Liver (tissue), 8 donors: ENCODE measurements at regions not wholly inside any gene's neighbourhood (a gene's known extent, or its start where the extent isn't known, plus 50 kb on each side); places are given as distances from the start of the nearest gene placed in this dataset.

Experiments
- DNase-seq: peaks from one replicate; pipeline ENCODE4 v3.0.0-alpha.2; 2017; ENCODE audit warnings: low spot score
- H3K27ac ChIP-seq, 2 donors: one replicate each; pipeline ENCODE4 v1.7.0; 2013; ENCODE audit warnings: inconsistent platforms in 2 of 2, low read length in 2 of 2, control low read depth in 1 of 2, low read depth in 1 of 2, mild to moderate bottlenecking in 1 of 2
- H3K27me3 ChIP-seq, 4 donors: one replicate each; pipeline versions ENCODE4 v1.6.1 to v1.7.0; 2013; ENCODE audit warnings: low read length in 3 of 4, inconsistent platforms in 1 of 4, mild to moderate bottlenecking in 1 of 4, moderate library complexity in 1 of 4; ENCODE audit not compliant: control insufficient read depth in 4 of 4, insufficient read depth in 4 of 4
- H3K36me3 ChIP-seq, 4 donors: one replicate each; pipeline versions ENCODE4 v1.6.1 to v1.7.0; 2013; ENCODE audit warnings: low read length in 3 of 4, mild to moderate bottlenecking in 3 of 4, low read depth in 1 of 4, moderate library complexity in 1 of 4; ENCODE audit not compliant: control insufficient read depth in 4 of 4, insufficient read depth in 3 of 4
- H3K4me1 ChIP-seq, 4 donors: one replicate each; pipeline versions ENCODE4 v1.6.1 to v1.7.0; 2013; ENCODE audit warnings: low read length in 3 of 4, mild to moderate bottlenecking in 3 of 4, moderate library complexity in 1 of 4; ENCODE audit not compliant: control insufficient read depth in 4 of 4, insufficient read depth in 4 of 4
- H3K4me3 ChIP-seq, 3 donors: one replicate each; pipeline versions ENCODE4 v1.6.1 to v1.7.0; 2013; ENCODE audit warnings: low read length in 3 of 3, control low read depth in 1 of 3, low read depth in 1 of 3, mild to moderate bottlenecking in 1 of 3
- H3K9ac ChIP-seq, 2 donors: one replicate each; pipeline ENCODE4 v1.7.0; 2013; ENCODE audit warnings: low read length in 2 of 2, mild to moderate bottlenecking in 2 of 2, moderate library complexity in 2 of 2, control low read depth in 1 of 2, low read depth in 1 of 2
- H3K9me3 ChIP-seq, 4 donors: one replicate each; pipeline versions ENCODE4 v1.6.1 to v1.7.0; 2013; ENCODE audit warnings: low read length in 3 of 4; ENCODE audit not compliant: control insufficient read depth in 4 of 4
- CTCF ChIP-seq: fragments of 150-350 bp; IDR thresholded peaks from 2 replicates; pipeline ENCODE4 v1.5.1; 2017; ENCODE audit warnings: improper control_type of control experiment, low read depth, low read length; ENCODE audit not compliant: missing input control
- FOXA2 ChIP-seq: IDR thresholded peaks from 2 replicates; pipeline ENCODE4 v1.6.1; 2016; ENCODE audit warnings: antibody characterized with exemption
- HNF4A ChIP-seq, 2 donors: conservative IDR thresholded peaks; 2 replicates each; pipeline ENCODE4 v1.6.1; 2016; ENCODE audit warnings: antibody characterized with exemption in 2 of 2, mild to moderate bottlenecking in 2 of 2
- JUND ChIP-seq, 2 donors: IDR thresholded peaks; 2 replicates each; pipeline ENCODE4 v1.6.1; 2016; ENCODE audit warnings: antibody characterized with exemption in 2 of 2
- REST ChIP-seq: IDR thresholded peaks from 2 replicates; pipeline ENCODE4 v1.6.1; 2016; ENCODE audit warnings: antibody characterized with exemption, mild to moderate bottlenecking
- RXRA ChIP-seq, 2 donors: IDR thresholded peaks; 2 replicates each; pipeline ENCODE4 v1.6.1; 2017 to 2018; ENCODE audit warnings: antibody characterized with exemption in 2 of 2, mild to moderate bottlenecking in 1 of 2
- SP1 ChIP-seq: IDR thresholded peaks from 2 replicates; pipeline ENCODE4 v1.6.1; 2018; ENCODE audit warnings: antibody characterized with exemption, mild to moderate bottlenecking
- WGBS: extraction: QIAGEN DNeasy Blood & Tissue Kit; methylation state at CpG from one replicate; pipeline ENCODE4 v1.1.7; 2013; 5-methylcytosine and 5-hydroxymethylcytosine counted together
- TF ChIP-seq, protein P1 (sequence below): IDR thresholded peaks from 2 replicates; pipeline ENCODE4 v1.6.1; 2016; ENCODE audit warnings: antibody characterized with exemption
- donor health status: healthy.
- donor health status: healthy.
- donor health status: healthy.
- donor health status: healthy.
- donor health status: healthy.

DNA sequence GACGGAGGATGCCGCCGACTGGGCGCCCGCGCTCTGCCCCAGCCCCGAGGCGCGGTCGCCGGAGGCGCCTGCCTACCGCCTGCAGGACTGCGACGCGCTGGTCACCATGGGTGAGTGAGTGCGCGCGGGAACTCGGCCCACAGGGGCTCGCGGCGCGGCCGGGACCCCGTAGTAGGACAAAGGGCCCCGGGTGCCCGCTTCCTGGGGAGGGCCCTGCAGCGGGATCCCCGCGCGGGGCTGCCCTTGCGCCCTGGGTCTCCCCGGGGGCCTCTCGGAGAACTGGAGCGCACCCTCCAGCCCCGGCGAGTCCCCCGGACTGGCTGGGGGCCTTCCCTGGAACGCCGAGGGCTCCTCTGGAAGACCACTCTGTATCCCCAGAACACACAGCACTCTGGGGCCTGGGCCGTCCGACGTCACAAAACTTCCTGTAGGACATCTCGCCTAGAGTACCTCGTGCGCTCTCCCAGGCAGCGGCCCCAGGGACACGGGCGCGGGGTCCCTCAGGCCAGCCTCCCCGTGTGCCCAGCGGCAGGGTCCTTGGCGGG lies 362.9 kb upstream of the AMELY start (continued):
- TF ChIP-seq CTCF: no peak

GRCh38 chrY:7273587-7274203 lies 362.1 kb upstream of the AMELY start:
- H3K9ac ChIP-seq: peak overlapping the region in 1 of 2 donors; percentile 63
- under 1% methylated on average over 65 of the region's 65 CpGs for WGBS
- no peaks in the 10 kb centered on the region for H3K36me3 ChIP-seq
- no peaks in the 10 kb centered on the region for H3K27me3 ChIP-seq
- TF ChIP-seq HNF4A (conservative IDR thresholded peaks at IDR 0.05): peak in 1 of 2 donors; percentile 3
- TF ChIP-seq, protein P1, sequence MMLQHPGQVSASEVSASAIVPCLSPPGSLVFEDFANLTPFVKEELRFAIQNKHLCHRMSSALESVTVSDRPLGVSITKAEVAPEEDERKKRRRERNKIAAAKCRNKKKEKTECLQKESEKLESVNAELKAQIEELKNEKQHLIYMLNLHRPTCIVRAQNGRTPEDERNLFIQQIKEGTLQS: no peak
- peaks cover 0 to 7% (median 0%) of the 10 kb centered on the region in 4 donors for H3K4me1 ChIP-seq
- H3K9me3 ChIP-seq: no peaks in the 10 kb centered on the region
- peak overlapping the region in 2 of 3 donors; percentile 27 to 74 for H3K4me3 ChIP-seq
- H3K27ac ChIP-seq: peak overlapping the region in 1 of 2 donors; percentile 69
- DNase-seq: peak; percentile 66

DNA sequence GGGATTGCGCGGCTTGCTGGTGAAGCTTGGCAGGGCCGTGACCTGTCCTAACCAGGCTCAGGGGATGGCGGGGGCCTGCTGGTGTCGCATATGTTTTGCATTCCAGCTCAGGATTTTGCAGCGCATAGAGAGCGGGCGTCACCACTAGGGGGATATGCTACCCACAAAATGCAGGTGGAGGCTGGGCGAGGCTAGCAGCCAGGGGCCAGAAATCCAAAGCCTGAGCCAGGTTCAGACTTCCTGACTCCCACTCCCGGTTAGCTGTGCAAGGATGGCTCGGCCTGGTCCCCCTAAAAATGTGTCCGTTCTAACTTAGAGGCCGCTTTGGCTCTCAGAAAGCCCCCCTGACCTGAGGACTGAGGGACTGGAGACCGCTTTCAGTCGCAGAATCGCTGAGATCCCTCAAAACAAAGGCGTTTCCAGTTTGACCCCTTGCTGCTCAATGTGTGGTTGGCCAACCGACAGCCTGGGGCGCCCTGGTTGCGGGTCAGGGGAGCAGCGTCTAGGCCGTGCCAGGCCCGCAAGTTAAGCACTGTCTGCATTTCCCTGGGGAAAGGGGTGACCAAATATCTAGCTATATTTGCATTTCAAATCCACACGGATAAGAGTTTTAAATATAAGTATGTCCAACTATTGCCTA lies 361.1 kb upstream of the AMELY start:
- Histone ChIP-seq H3K36me3 (no peaks in the 10 kb centered on the region), H3K9ac (no peak overlapping the region), H3K27me3 (no peaks in the 10 kb centered on the region), H3K9me3 (no peaks in the 10 kb centered on the region), H3K4me1 (peaks cover 0 to 6% (median 0%) of the 10 kb centered on the region in 4 donors), H3K27ac (no peak overlapping the region), H3K4me3 (peak overlapping the region in 1 of 3 donors; percentile 74)
- WGBS: 2% methylated on average over 24 of the region's 24 CpGs
- peak; percentile 57 for DNase-seq
- TF ChIP-seq, protein P1: no peak
- TF ChIP-seq CTCF: peak; percentile 35

DNA sequence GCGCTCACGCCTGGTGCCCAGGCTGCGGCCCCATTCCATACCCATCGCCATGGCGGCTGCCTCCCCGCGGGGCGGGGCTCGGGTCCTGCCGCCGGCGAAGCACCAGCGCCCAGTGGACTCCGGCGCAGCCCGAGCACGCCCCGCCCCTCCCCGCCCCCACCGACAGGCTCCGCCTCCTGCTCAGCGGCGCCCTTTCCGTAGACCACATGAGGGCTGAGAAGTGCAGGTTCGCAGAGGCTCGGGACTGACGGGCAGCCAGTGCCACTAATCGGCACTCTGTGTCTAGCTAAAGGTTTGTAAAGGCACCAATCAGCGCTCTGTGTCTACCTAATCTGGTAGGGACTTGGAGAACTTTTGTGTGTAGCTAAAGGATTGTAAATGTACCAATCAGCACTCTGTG lies 352.2 kb upstream of the AMELY start:
- Histone ChIP-seq H3K27ac (no peak overlapping the region), H3K9me3 (no peaks in the 10 kb centered on the region), H3K36me3 (no peaks in the 10 kb centered on the region), H3K9ac (no peak overlapping the region), H3K4me1 (no peaks in the 10 kb centered on the region), H3K27me3 (no peaks in the 10 kb centered on the region), H3K4me3 (no peak overlapping the region)
- whole genome bisulfite sequencing: 83% methylated on average over 29 of the region's 29 CpGs
- DNase-seq: no peak
- TF ChIP-seq JUND (IDR thresholded peaks at IDR 0.05) (no peak), REST (no peak), SP1 (no peak), RXRA (IDR thresholded peaks at IDR 0.05) (no peak), FOXA2 (no peak)
- TF ChIP-seq, protein P1: no peak
